ENCODE measurements at regions not wholly inside any gene's neighbourhood (a gene's known extent, or its start where the extent isn't known, plus 50 kb on each side); places are given as distances from the start of the nearest gene placed in this dataset.
"Not testable (repeated sequence)": the region's sequence is repeated elsewhere in the genome, so short reads cannot be mapped to it uniquely, and the experiment has no call there.

DNA sequence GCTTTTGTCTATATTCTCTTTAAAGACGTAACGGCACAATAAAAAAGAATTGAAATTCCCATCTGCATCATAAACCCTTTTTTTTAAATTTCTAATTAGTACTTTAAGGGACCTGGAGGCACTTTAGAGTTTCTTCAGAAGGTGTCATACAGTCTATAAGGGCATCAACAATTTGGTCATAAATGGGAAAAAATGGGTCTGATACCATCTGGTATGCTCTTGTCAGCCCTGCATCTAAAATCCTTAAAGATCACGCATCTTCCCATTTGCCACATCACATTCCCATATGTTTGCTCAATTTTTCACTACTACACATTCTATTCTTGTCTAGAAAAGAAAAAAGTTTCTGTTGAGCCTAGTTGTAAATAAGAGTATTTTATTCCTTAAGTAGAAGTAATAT, 53.8 kb downstream of the COX7C start:
- no peak for DNase-seq (ENCODE audit: low read depth in 4 of 4, low spot score in 3 of 4)

DNA sequence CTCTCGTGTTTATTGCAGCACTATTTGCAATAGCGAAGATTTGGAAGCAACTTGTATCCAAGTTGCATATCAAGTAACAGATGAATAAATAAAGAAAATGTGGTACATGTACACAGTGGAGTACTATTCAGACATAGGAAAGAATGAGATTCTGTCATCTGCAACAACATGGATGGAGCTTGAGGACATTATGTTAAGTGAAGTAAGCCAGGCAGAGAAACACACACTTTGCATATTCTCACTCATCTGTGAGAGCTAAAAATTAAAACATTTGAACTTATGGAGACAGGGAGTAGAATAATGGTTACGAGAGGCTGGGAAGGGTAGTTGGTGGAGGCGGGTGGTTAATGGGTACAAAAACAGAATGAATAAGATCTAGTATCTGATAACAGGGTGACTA, 56.3 kb downstream of the COX7C start:
- no peak for DNase-seq (ENCODE audit: low read depth in 4 of 4, low spot score in 3 of 4)

DNA sequence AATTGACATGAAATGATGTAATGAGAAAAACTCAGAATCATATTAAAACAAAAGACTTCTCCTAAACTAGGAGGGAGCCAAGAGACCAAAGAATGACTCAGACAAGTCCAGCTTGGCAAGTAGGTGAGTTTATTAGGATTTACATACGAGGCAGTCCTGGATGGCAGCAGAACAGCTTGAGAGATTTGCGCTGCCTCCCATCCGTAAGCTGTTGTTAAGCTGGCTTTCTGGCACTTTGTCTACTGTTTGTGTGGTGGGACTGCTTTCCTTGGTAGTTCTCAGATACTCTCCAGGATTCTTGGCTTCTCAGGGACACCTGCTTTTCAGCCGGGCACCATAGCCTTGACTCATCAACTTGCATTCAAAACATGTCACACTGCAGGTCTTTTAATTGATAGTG, 57.6 kb downstream of the COX7C start:
- DNase-seq (ENCODE audit: low read depth in 4 of 4, low spot score in 3 of 4) = no peak

DNA sequence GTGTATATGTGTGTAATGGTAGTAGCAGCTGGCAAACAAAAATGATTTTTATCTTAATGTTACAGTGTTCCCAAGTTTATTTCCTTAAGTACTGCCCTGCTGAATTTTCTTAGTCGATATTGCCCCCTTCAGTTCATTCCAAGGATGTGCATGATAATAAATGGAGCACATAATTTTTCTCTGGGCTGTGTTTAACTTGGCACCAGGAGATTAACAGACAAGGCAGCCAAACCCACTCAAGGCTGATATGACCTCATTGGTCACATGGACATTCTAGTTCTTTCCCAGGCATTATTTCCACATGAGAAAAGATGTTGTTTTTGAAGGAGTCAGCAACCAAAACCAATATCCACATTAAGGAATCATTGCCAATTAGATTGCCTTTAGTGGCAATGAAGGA, 61.8 kb downstream of the COX7C start:
- DNase-seq (ENCODE audit: low read depth in 4 of 4, low spot score in 3 of 4) = peak; percentile 29 to 41 (median 34)

DNA sequence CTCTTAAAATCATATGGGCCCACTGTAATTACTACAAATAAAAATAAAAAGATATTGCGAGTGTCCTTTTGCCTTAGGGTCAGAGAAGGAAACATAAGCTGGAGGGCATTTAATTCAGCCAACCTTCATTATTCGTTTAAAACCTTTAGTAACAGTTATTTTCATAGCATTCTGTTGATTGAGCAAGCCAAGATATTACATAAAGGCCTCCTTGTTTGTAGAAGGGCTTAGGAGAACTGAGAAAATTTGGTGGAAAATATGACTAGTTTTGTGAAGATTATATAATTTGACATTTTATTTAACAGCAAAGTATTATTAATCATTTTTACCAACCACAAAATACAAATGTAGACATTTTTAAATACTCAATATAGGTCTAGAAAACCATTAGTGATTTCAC, 62.2 kb downstream of the COX7C start:
- DNase-seq (ENCODE audit: low read depth in 4 of 4, low spot score in 3 of 4) = no peak

DNA sequence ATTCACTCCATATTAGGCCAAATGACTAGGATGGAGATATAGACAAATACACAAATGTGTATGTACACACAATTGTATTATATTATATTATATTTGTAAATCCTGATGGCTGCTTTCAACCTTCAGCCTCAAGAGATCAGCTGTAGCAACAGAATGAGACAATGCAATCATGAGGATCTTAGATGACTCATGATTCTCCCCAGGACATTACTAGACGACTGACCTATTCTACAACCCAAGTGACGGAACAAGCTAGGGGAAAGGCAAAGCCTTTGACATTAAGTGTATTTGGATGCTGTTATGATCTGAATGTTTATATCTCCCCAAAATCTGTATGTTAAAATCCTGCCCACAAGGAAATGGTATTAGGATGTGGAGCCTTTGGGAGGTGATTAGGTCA, 66.5 kb downstream of the COX7C start:
- no peak for DNase-seq (ENCODE audit: low read depth in 4 of 4, low spot score in 3 of 4)

DNA sequence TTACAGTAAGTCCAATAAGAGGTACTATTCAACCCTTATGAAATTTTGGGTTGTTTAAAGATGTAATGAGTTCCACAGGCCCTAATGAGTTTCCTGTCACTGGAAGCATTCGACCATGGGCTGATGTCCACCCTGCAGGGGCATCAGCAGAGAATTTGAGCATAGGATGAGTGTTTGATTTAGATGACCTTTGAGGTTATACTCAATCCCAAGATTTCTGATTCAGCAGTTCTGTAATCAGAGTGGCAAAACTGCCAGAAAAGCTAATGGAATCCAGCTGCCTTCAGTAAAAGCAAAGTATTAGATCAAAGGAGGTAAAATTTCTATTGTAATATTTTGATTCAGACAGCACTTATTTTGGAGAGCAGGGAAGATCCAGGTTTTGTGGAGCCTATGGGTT, 68.3 kb downstream of the COX7C start:
- no peak for DNase-seq (ENCODE audit: low read depth in 4 of 4, low spot score in 3 of 4)

DNA sequence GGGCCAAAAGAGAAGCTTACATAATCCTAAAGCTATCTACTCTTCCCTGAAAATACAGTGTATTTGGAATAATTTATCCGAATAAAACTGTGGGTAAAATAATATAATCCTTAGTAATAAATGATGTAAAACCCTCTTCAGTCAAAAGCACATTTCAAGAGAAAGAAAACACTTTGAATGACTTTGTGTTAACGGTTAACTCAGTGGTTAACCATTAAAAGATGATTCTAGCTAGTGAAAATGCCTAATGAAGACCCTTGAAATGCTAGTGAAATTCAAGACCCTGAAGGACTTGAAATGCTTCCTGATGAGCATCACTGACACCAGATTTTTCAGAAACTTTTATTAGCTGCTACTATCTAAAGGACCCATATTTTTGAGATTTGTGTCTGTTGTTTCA, 70.7 kb downstream of the COX7C start:
- DNase-seq (ENCODE audit: low read depth in 4 of 4, low spot score in 3 of 4) = peak in 1 of 4 donors; percentile 22

DNA sequence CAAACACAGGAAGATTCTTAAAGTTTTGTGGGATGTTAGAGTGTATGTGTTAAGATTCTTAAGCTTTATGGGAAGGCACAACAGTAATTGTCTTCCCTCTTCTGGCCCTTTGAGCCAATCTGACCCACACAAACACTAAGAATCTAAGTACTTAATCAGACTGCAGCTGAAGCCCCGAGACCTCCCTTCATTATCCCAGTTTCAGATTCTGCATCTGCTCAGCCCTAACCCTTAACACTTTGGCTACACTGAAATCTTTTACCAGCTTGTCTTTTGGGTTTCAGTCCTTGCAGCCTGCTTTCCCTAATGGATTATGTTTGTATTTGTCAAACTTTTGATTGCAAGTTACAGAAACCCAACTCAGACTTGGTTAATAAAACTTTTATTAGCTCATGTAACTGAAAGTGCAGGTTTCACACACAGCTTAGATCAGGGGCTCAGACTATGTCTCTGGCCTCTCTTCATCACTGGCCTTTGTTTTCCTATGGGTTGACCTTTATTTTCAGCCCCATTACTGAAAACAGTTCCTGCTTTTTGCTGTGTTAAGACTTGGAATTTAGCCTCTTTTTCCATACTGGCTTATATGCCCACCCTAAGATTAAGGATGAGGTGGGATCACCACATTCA, 71.5 kb downstream of the COX7C start:
- no peak for DNase-seq (ENCODE audit: low read depth in 4 of 4, low spot score in 3 of 4)

DNA sequence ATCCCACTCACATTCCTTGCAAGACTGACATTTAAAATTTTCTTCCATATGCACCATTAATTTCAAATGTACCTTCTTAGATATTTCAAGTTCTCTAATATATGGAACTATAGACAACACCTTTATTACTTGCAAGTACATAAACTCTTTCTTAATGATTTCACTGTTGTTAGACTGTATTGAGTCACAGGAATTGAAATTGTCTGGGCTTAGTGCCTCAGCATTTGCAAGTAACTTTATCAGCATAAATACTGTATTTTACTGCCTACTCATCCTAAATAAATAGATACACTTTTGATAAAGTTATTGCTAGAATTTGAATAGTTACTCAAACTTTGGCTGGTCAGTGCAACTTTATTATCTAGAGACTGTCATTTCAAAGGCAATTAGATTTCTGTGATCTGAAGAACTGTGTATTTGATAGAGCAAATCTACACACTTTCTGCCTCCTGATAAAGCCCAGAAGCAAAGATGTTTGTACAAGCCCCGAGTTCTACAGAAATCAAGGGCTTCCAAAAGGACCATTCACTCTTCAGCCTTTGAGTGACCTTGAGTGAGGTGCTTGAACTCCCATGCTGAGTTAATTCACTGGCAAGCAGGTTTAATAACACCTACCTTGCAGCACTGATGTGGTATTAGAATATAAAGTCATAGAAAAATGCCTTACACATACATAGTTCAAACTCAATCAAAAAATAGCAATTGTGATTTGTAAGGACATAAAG, 91.6 kb downstream of the COX7C start:
- DNase-seq (ENCODE audit: low read depth in 4 of 4, low spot score in 3 of 4) = no peak

DNA sequence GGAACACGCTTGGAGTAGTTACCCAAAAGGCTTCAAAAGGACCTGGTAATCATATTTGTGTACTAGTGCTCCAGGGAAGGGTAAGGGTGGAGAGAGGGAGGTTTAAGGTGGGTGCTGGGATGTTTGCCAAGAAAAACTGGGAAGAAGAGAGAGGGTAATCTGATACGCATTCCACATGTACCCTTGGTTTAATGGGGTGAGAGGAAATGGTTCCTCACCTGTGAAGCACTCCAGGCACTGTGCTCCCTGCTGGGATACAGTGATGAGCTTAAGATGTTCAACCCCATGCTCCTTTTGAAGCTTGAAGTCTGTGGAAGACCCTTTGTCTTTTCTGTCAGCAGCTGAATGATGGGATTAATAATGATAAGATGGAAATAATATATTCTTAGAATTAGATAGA, 98.4 kb downstream of the COX7C start:
- no peak for DNase-seq (ENCODE audit: low read depth in 4 of 4, low spot score in 3 of 4)

DNA sequence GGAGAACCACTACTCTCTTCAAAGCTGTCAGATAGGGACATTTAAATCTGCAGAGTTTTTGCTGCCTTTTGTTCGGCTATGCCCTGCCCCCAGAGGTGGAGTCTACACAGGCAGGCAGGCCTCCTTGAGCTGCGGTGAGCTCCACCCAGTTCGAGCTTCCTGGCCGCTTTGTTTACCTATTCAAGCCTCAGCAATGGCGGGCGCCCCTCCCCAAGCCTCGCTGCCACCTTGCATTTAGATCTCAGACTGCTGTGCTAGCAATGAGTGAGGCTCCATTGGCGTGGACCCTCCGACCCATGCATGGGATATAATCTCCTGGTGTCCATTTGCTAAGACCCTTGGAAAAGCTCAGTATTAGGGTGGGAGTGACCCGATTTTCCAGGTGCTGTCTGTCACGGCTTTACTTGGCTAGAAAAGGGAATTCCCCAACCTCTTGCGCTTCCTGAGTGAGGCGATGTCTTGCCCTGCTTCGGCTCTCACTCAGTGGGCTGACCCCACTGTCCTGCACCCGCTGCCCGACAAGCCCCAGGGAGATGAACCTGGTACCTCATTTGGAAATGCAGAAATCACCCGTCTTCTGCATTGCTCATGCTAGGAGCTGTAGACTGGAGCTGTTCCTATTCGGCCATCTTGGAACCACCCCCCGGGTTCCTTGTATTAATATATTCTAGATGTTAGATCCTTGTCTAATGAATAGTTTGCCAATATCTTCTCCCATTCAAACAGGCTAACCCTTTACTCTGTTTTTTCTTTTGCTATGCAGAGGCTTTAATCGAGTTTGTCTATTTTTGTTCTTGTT, 113.8 kb downstream of the COX7C start:
- DNase-seq (ENCODE audit: low read depth in 4 of 4, low spot score in 3 of 4) = not testable (repeated sequence)

DNA sequence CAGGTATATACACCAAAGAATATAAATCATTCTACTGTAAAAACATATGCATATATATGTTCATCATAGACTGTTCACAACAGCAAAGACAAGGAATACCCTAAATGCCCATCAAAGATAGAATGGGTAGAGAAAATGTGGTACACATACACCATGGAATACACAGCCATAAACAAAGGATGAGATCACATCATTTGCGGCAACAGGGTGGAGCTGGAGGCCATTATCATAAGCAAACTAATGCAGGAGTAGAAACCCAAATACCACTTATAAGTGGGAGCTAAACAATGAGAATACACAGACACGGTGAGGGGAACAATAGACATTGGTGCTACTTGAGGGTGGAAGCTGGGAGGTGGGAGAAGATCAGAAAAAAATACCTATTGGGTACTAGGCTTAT, 117.6 kb downstream of the COX7C start:
- no peak for DNase-seq (ENCODE audit: low read depth in 4 of 4, low spot score in 3 of 4)

DNA sequence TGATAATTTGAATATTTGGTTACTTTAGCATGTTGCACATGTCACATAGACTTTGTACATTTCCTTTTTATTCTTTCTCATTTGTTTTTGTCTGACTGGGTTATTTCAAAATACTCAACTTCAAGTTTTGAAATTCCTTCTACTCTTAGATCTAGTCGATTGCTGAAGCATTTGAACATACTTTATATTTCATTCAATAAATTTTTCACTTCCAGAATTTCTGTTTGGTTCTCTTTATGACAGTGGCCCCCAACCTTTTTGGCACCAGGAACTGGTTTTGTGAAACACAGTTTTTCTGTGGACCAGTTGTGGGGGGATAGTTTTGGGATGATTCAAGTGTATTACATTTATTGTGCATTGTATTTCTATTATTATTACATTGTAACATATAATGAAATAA, 119.8 kb downstream of the COX7C start:
- no peak for DNase-seq (ENCODE audit: low read depth in 4 of 4, low spot score in 3 of 4)

DNA sequence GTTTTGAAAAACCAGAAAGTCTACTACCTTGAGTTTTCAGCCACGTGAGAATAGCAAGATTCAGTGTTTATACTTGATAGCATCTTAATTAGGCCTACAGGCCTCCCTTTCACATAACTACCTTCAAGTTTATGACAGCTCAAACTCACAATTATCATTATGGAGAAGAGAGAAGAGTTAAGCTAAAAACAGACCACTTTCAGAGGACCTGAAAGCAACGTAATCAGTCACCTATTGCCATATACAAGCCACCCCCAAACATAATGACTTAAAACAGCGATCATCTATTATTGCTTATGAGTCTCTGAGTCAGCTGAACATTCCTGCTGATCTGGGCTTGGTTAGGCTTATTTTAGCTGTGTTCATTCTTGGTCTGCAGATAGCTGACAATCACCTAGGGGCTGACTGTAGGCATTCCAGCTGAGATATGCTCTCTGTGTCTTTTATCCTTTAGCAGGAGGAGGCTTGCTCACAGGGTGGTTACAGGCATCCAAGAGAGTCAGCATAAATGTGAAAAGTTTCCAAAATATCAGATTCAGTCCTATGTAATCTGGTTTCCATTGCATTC, 130.9 kb downstream of the COX7C start:
- no peak for DNase-seq (ENCODE audit: low read depth in 4 of 4, low spot score in 3 of 4)

DNA sequence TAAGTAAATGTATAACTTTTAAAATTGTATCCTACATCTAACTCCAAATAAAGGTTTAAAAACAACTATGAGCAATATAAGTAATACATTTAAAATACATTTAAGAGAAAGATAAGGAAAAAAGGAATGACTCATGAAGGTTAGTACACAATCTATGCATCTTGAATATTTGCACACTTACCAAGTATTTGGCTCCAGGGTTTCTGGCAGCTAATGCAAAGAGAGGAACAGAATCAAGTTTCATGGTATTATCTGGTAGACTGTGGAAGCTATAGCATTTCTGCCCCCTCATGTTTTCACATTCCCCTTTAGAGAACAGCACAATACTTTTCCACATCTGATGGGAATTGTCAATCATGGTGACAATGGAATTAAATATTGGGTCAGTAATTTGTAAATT, 132.1 kb downstream of the COX7C start:
- no peak for DNase-seq (ENCODE audit: low read depth in 4 of 4, low spot score in 3 of 4)

DNA sequence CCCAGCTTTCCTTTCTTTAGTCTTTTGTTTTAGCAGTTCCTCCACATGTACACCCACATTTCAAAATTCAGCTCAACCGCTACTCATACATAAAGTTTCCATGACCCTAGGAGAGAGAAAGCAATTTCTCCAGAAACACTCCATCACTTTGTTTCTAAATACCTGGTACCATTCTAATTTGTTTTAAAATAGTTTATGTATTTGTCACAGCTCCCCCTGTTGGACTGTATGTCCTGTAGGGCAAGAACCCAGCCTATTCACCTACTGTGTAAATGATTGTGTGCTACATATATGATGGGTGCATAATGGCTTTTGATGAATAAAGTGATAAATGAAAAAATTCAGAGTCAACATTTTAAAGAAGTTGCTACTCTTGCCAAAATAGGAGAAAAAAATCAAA, 139.1 kb downstream of the COX7C start:
- no peak for DNase-seq (ENCODE audit: low read depth in 4 of 4, low spot score in 3 of 4)

DNA sequence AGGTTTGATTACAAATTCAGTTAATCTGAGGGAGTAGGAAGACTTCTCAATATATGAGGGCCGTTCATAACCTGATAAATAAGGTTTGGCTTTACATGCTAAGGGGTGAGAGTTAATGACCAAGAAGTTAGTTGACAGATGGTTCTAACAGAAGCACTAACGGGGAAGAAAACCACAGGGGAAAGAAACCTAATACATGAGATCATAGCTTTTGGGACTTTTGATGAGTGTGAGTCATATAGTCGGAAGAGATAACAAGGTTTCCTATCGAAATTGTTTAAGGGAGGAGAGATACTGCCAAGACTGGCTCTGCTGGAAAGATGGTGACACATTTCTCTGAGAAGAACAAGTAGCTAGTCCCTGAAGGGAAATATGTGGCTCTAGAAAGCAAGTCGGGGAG, 140.1 kb downstream of the COX7C start:
- no peak for DNase-seq (ENCODE audit: low read depth in 4 of 4, low spot score in 3 of 4)

DNA sequence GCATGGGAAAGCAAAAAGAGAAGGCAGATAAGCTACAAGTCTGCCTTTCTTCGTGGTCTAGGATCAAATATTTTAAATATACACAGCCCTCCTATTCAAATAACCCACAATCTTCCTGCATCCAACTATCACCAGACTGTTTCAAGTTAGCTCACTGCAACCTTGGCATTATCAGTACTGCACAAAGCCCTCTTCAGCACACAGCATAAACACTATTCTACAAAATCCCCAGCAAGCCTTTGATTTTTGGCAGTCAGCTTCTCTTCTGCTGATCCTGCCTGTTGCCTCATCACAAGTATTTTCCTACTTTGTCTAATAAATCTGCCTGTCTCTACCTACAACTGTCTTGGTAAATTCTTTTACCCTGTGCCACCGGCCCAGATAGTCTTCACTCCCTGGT, 142.9 kb downstream of the COX7C start:
- no peak for DNase-seq (ENCODE audit: low read depth in 4 of 4, low spot score in 3 of 4)

DNA sequence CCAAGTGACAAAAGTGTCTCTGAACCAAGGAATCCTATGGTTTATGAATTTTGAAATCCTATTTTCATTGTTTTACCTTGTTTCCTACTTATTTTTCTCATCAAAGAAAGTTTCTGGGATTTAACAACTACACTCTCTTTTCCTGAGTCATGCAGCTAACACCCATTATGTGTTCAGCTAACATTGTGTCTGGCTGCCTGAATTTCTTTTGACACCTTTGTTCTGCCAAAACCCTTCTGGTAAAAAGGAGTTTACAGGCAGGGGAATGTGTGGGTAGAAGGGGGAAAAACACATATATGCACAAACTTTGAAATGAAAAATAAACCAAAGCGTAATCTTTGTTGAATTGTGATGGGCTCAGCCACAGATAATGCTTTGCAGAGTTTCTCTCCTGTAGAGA, 146.2 kb downstream of the COX7C start:
- DNase-seq (ENCODE audit: low read depth in 4 of 4, low spot score in 3 of 4) = no peak

DNA sequence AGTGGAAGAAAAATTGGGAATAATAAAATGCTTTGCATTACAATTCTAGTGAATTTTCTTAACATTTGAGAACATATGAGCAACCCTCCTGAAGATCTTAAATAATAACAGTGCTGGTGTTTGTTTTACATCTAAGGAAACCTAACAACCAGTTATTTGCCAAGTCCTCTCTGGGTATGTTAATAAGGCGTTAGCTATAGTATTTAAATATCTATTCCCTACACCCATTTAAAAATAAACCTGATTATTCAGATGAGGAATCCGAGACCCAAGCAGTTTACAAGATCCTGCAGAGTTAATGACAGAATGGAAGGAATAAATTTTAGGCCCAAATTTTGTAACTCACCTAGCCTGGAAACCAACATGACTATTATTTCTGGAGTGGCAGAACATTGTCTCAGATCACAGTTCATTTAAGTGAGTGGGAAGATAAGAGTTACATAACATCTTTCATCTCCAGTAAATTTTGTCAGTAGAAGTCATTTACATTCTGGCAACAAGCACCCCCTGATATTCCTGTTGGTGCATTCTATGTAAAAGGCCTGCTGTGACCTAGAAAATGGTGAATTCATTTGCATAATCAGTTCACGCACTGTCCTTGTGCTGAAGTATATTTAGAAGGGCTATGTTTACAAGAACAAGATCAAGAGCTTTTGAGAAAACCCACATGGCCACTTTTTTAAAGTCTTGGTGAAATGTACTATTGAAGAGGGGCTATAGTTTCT, 148.2 kb downstream of the COX7C start:
- DNase-seq (ENCODE audit: low read depth in 4 of 4, low spot score in 3 of 4) = no peak

Measured in left renal pelvis (tissue), 4 donors.